HTR-8/SVneo (cell line): ENCODE measurements at regions not wholly inside any gene's neighbourhood (a gene's known extent, or its start where the extent isn't known, plus 50 kb on each side); places are given as distances from the start of the nearest gene placed in this dataset.

Experiments used
- DNase-seq: peaks from one replicate; pipeline ENCODE4 v3.0.0; 2011; ENCODE audit warnings: low spot score, mixed read lengths; ENCODE audit not compliant: insufficient read length
- FAIRE-seq: peaks from 2 replicates; lab custom pipeline; 2011; peaks lifted over from hg19 to GRCh38; lab: Jason Lieb, UNC

DNA sequence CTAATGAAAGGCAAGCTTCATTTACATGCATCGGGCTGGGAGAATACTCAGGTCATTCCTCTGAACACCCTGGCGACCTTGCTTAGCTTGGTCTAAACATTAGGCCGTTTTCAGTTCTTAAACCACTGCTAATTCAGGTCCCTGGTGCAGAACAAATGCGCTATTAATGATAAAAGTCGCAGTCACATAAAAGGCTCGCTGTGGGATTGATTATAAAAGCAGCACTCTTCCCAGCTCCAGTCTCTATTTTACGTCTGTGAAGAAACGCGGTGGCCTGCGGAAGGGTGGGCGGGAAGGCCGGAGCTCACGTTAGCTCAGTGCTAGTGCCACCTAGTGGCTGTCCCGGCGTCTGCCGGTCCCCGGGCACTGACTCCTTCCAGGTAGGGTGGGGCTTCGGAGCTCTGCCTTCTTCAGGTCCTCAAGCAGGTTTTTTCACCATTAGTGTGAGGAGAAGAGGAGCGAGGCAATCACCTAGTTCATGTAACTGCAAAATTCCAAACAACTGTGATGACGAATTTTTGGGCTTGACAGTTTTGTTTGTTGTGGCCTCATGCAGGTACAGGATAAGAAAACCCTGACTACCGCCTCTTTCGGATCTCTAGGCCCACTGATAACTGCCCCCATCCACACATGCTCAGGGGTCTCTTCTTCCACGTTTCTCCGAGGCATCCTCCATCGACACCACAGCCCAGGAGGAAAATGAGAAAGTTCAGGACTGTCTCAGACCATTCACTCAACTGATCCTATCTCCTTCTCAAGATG is 66.5 kb upstream of the CLMP start:
- FAIRE-seq (peak; percentile 82), DNase-seq (peak; percentile 85)

DNA sequence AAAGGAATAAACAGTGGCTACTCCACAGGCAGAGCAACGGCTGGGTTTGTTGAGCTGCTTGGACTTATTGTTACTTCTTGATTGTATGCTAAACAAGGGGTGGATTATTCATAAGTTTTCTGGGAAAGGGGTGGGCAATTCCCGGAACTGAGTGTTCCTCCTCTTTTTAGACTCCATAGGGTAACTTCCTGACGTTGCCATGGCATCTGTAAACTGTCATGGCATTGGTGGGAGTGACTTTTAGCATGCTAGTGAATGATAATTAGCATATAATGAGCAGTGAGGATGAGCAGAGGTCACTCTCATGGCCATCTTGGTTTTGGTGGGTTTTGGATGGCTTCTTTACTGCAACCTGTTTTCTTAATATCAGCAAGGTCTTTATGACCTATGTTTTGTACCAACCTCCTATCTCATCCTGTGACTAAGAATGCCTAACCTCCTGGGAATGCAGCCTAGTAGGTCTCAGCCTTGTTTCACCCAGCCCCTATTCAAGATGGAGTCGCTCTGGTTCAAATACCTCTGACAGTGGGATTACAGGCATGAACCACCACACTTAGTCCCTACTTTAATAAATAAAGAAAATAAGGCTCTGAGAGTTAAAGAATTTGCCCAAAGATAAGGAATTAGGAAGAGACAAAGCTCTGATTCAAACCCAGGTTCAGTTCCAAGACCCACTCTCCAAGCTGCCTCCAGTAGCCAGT is 65.6 kb upstream of the CLMP start:
- FAIRE-seq, result no peak

DNA sequence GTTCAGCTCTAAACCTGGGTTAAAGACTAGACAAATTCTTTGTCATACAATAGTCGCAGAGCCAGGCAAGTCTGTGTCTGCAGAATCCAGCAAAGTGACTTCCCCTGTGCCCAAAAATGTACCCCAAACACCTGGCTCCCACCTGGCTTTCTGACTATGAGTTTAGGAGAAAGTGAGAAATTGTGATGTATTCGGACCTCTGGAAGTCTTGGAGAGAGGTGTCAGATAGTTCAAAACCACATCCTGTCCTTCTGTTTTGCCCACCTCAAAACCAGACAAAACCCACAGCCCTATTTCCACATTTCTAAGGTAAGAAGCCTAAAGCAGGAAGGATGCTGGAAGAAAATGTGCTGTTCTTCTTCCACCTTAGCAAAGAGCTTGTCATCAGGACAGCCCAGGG is 63.8 kb upstream of the CLMP start:
- FAIRE-seq (no peak), DNase-seq (no peak)

More for the DNA sequence above, 65.6 kb upstream of the CLMP start:
- DNase-seq, result no peak

DNA sequence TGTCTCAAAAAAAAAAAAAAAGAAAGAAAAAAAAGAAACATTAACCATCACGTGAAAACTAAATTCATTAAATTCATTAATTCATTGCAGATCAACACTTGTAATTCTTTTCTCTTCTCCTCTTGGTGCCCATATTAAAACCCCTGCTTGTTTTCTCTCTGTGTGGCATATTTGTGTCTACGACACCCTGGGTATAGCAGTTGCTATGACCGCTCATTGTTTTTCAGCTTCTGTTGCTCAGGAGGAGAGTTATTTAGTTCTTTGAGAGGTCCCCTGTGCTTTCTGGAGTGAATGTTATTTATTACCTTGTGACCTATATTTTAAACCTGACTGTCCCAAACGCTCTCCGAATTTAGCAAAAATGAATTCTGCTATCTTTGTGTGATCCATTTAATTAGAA is 62.3 kb upstream of the CLMP start:
- DNase-seq, result no peak
- FAIRE-seq, result no peak

DNA sequence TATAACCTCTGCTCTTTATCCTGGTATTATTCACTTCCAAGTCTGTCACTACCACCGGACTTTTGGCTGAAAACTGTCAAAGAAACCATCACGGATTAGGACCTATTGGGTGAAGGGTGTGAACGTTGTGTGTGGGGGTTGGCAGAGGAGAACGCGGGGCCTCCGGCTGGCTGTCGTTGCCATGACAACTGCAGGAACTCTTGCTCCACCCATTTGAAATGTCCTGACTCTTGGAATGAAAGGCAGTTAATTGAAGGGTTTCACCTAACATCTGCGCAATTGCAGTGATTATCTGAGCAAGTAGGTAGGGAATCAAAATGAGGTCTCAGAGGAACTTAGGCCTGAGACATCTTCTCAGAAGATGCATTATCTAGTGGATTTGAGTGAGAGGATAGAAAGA is 60.9 kb upstream of the CLMP start:
- no peak for FAIRE-seq
- DNase-seq, result no peak

DNA sequence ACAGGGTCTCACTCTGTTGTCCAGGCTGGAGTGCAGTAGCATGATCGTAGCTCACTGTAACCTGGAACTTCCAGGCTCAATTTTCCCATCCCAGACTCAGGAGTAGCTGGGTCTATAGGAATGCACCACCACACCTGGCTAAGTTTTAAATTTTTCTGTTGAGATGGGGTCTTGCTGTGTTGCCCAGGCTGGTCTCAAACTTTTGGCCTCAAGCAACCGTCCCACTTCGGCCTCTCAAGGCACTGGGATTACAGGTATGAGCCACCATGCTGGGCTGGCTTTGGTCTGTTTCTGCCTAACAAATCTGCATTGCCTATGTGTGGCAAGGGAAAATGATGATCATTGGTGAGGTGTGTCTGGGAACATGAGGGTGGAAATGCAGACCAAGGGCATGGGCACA is 59.3 kb upstream of the CLMP start:
- DNase-seq (no peak), FAIRE-seq (no peak)

DNA sequence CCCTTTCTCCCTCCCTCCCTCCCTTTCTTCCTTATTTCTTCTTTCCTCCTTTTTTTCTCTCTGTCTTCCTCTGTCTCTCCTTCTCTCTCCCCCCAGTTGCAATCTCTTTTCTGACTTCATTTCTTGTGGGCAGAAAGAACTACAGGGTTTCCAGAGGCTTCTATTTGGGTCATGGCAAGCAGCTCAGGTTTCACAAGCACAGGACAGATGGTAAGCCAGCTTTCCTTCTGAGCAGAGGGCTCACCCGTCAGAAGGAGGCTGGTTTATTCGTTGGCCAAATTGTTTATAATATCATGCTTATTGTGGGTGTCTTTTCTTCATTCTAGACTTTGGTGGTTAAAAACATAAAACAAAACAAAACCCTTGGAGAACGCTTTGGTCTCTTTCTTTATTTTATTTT is 58.9 kb upstream of the CLMP start:
- no peak for FAIRE-seq
- no peak for DNase-seq

DNA sequence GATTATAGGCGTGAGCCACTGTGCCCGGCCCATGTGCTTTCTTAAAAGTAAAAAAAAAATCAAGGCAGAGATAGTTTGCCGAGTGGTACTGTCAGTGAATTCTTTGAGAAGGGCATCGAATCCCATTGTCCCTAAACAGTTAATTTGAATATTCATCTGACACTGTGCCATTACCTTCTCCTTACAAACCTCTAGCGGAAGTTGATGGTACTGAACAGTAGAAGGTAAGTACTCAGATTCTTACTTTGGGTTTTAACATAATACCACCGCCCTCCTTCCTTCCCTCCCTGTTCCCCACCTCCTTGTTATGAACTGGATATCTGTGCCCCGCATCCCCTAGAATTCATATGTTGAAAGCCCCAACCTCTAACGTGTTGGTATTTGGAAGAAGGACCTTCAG is 58.2 kb upstream of the CLMP start:
- no peak for DNase-seq
- FAIRE-seq, result no peak

DNA sequence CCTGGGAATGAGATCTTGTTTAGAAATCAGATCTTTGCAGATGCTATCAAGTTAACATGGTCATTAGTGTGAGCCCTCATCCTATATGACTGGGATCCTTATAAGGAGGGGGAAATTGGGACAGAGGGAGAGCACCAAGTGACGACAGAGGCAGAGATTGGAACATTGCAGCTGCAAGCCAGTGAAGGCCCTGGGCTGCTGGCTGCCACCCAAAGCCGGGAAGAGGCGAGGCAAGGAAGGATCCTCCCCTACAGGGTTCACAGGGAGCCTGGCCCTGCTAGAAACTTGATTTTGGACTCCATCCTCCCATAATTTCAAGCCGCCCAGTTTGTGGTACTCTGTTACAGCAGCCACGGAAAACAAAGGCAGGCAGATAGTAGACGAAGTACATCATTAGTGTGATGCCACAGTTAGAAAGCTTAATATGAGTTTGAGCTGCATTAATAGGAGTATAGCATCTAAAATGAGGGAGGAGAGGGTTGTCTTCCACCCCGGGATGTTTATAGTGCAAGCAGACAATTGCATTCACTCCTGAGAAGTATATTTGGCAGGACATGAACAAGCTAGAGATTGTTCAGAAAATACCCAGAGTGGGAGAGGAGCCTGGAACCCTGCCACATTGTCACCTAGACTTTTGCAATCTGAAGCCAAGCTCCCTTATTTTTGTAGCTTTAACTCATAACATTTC is 56.8 kb upstream of the CLMP start:
- DNase-seq (no peak), FAIRE-seq (no peak)

DNA sequence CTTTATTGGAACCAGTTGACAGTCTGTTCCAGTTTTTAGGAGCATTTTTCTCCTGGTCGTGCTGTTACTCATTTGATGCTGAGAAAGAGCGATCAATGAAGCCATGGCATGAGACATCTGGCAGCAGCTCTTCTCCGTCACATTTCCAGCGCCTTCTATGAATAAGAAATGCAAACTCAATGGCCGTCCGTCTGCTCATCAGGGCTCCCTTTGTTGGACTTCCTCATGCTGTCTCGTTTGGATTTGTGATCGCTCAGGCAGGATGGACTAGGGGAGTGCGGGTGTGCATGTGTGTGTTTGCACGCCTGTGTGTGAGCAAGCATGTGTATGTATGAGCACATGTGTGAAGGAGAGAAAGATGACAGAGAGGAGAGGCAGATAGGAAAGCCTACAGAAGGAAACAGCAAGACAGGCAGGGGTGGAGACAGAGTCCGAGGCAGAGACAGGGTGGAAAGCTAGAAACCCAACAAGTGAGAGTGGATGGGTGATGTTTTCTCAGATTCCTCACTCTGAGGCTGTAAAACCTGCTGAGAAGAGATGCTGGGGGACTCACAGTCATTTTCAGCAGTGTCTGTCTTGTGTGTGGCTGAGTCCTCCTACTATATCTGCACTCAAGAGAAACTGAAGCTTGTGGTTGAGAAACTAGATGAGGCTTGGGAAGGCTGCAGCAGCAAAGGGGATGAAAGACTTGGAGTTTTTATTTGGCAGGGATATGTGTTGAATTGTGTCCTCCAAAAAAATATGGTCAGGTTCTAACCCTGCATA is 56.0 kb upstream of the CLMP start:
- DNase-seq (no peak), FAIRE-seq (no peak)

DNA sequence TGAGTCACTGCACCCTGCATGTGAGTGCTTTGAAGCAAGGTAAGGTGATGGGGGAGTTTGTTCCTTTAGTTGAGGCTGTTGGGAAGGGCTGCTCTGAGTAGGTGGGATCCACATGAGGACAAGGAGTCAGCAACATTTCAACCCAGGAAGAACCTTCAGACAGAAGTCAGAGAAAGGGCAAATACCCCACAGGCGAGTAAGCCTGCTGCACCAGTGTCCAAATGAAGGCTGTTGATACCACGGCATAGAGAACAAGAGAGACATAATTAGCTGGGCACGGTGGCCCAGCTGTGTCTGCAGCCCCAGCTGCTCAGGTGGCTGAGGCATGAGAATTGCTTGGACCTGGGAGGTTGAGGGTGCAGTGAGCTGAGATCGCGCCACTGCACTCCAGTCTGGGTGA is 54.3 kb upstream of the CLMP start:
- FAIRE-seq, result peak; percentile 54

DNA sequence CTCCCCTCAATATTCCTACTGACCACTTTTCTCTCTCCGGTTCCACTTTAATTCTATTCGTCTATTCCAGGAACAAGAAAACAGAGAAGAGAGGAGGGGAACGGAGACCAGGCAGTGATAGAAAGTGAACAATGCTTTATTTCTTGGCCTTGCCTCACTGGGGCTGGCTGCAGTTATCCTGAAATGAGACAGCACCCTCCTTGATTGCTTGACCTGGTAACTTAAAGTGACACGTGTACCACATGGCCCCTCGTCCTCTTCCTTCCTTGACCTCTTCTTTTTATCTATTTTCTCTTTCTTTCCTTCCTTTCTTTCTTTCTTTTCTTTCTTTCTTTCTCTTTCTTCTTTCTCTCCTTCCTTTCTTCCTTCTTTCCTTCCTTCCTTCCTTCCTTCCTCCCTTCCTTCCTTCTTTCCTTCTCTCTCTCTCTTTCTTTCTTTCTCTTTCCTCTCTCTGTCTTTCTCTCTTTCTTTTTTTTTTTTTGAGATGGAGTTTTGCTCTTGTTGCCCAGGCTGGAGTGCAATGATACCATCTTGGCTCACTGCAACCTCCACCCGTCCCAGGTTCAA is 52.8 kb upstream of the CLMP start:
- FAIRE-seq, result no peak

More for the DNA sequence above, 54.3 kb upstream of the CLMP start:
- DNase-seq, result peak; percentile 48

DNA sequence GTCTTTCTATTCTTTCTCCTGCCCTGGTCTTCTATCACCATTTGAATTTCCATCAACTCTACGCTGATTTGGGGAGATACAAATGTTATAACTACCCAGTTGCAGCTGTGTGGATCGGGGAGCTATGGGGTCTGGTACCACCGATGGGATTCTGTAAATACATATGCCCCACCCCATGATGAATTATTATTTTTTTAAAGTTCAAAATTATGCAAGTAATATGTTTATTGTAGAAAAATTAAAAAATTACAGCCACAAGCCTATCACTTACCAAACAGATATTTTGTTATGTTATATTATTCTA is 52.4 kb upstream of the CLMP start:
- FAIRE-seq (no peak), DNase-seq (no peak)

More for the DNA sequence above, 52.8 kb upstream of the CLMP start:
- no peak for DNase-seq

DNA sequence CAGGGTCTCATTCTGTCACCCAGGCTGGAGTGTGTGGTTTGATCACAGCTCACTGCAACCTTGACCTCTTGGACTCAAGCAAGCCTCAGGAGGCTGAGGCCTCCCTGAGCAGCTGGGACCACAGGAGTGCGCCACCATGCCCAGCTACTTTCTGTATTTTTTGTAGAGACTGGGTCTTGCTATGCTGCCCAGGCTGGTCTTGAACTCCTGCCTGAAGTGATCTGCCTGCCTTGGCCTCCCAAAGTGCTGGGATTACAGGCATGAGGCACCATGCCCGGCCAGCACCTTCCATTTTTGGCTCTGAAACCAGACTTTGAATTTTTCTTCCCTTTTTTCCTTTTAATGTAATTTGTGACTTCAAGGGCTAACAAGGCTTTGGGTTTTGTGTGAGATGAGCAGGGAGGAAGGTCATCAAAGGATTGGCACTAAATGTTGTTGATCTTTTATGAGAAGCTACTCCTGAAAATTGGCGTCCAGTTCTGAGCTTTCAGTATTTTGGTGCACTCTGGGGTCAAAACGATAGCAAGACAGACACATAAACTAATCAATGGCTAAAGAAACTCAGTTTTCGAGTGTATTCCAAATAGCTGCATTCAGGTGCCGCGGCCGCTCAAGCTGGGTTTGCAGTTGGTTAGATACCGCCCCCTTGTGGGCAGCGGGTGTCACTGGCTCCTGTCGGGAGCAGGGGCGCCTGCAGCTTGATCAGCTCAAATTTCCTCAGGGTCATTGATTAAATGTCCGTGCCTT is 51.9 kb upstream of the CLMP start:
- DNase-seq (peak; percentile 79), FAIRE-seq (peak; percentile 95)

DNA sequence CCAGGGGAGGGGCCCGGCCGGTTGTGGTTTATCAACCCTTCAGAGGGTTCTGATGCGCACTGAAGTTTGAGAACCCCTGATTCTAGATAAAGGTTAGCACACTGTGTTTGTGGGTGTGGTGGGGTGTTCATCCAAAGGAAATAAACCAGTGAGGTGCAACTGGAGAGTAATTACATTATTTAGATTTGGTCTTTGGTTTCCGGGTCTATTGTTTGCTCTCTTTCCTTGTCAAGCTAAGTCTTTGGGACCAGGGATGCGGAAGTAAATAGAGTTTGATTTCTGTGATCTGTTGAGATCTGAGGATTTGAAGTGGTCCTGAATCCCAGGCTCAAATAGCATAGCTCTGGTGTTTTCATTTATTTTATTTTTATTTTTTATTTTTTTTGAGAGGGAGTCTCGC is 50.5 kb upstream of the CLMP start:
- FAIRE-seq, result no peak
- DNase-seq, result no peak
